BJ (cell line): ENCODE measurements at regions not wholly inside any gene's neighbourhood (a gene's known extent, or its start where the extent isn't known, plus 50 kb on each side); places are given as distances from the start of the nearest gene placed in this dataset.

Source experiments
- CTCF ChIA-PET: fragments of 350-600 bp; formaldehyde crosslinking; extraction: SDS; loops from one replicate; lab custom pipeline; 2021; ENCODE audit warnings: antibody characterized with exemption, inconsistent platforms; lab: Yijun Ruan, JAX
- POLR2A ChIA-PET: fragments of 300-600 bp; sonication (Branson Sonifier 250); formaldehyde crosslinking; extraction: SDS; loops from one replicate; lab custom pipeline; 2021; ENCODE audit warnings: antibody characterized with exemption; lab: Charles Lee
- DNase-seq: peaks from one replicate; pipeline ENCODE4 v3.0.0-alpha.2; 2011; ENCODE audit warnings: low read depth
- H3K27me3 ChIP-seq: 2 replicates; pipeline ENCODE4 v1.6.0; 2011; ENCODE audit warnings: low read length; ENCODE audit not compliant: control insufficient read depth, insufficient read depth
- H3K36me3 ChIP-seq: 2 replicates; pipeline ENCODE4 v1.5.1; 2011; ENCODE audit warnings: low read length; ENCODE audit not compliant: control insufficient read depth, insufficient read depth
- H3K4me3 ChIP-seq: 2 replicates; pipeline ENCODE4 v1.5.1; 2011; ENCODE audit warnings: low read depth, mild to moderate bottlenecking, control low read depth, low read length
- CTCF ChIP-seq: IDR thresholded peaks from 2 replicates; pipeline ENCODE4 v1.5.1; 2011; ENCODE audit warnings: low read depth, mild to moderate bottlenecking, control low read depth, inconsistent platforms, low read length, moderate library complexity; ENCODE audit not compliant: insufficient read depth

- H3K27me3 ChIP-seq = no peaks in the 10 kb centered on the region
- no peaks in the 10 kb centered on the region for H3K36me3 ChIP-seq
- H3K4me3 ChIP-seq = no peak overlapping the region
- ChIA-PET POLR2A (no interaction called here), CTCF (interaction anchor here (0.9 to 2.3 kb wide), 5 partner anchors 12 to 155 kb away, joined by 3 to 7 read pairs (median 4); no protein-coding TSS in a partner anchor)
- DNase-seq = no peak
- no peak for TF ChIP-seq CTCF
Observed at GRCh38 chr20:50309280-50309763, 118.7 kb downstream of the CEBPB start.

- H3K36me3 ChIP-seq = no peaks in the 10 kb centered on the region
- no peak for TF ChIP-seq CTCF
- DNase-seq = no peak
- H3K27me3 ChIP-seq = no peaks in the 10 kb centered on the region
- H3K4me3 ChIP-seq = no peak overlapping the region
- POLR2A ChIA-PET = no interaction called here
- CTCF ChIA-PET = interaction anchor here (1.4 to 1.5 kb wide), 2 partner anchors 23 to 26 kb away, joined by 3 to 4 read pairs; no protein-coding TSS in a partner anchor
Observed at GRCh38 chr20:50309764-50310672, 119.4 kb downstream of the CEBPB start.

GRCh38 chr20:50310673-50311051 lies 120.0 kb downstream of the CEBPB start:
- ChIA-PET CTCF (no interaction called here), POLR2A (no interaction called here)
- no peak overlapping the region for H3K4me3 ChIP-seq
- H3K27me3 ChIP-seq = no peaks in the 10 kb centered on the region
- H3K36me3 ChIP-seq = no peaks in the 10 kb centered on the region
- no peak for DNase-seq
- TF ChIP-seq CTCF = no peak

GRCh38 chr20:50311308-50312001 lies 120.8 kb downstream of the CEBPB start:
- Histone ChIP-seq H3K36me3 (no peaks in the 10 kb centered on the region), H3K27me3 (no peaks in the 10 kb centered on the region), H3K4me3 (no peak overlapping the region)
- no peak for DNase-seq
- ChIA-PET CTCF (no interaction called here), POLR2A (no interaction called here)
- no peak for TF ChIP-seq CTCF
